ENCODE measurements at regions not wholly inside any gene's neighbourhood (a gene's known extent, or its start where the extent isn't known, plus 50 kb on each side); places are given as distances from the start of the nearest gene placed in this dataset.
A peak's percentile ranks its signal among the peaks of the same experiment; 100 is the strongest.

DNA sequence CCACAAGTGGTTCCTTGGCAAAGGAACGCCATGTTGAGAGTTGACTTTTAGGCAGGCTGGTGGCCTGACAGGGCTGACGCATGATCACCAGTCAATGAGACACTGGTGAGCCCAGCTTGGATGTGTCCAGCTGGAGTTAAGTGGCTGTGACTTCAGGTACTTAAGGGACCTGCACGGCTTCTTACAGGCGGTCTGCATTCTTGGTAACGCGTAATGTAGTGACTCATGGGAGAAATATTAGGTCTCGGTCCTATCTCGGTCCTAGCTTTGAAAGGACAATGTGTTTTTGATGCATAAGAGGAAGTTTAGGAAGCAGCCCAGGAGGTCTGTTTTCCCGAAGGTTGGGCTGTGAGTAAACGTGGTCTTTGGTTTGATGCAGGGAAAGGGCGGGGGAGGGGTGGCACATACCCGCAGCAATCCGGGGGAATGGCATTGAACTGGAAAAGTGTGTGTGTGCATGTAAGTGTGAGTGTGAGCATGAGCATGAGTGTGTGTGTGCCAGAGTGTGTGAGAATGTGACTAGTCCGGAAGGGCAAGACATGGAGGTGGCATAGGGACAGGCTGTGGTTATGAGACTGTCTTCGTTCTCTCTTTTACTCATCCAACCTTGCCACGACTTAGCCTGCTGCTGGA lies 55.3 kb downstream of the FAM43A start:
- H3K4me3 ChIP-seq (ENCODE audit: insufficient read depth, low read depth, low read length) = no peak overlapping the region
- H4K8ac ChIP-seq (ENCODE audit: low read depth in 2 of 2, low read length in 2 of 2) = 0 out of 4 replicates have a peak overlapping the region, but pooled peaks of 1 of the 2 experiments have one; percentile 36
- H3K18ac ChIP-seq (ENCODE audit: low read depth, low read length) = no peak overlapping the region
- ATAC-seq (ENCODE audit: low read depth) = no peak
- H3K9ac ChIP-seq (ENCODE audit: low read depth, low read length) = no peak overlapping the region
- H3K27ac ChIP-seq (ENCODE audit: insufficient read depth, low read length) = no peak overlapping the region
- H2AK9ac ChIP-seq (replicated peaks; ENCODE audit: low read depth, low read length, poor library complexity) = no peak overlapping the region
- H3K36me3 ChIP-seq (ENCODE audit: control insufficient read depth, insufficient read depth, low read length) = no peaks in the 10 kb centered on the region
- dilution Hi-C loops (cut with HindIII; ENCODE audit: low sequenced_read_pairs, unreplicated experiment) = no loop called here
- H2BK5ac ChIP-seq (ENCODE audit: low read depth, low read length, poor library complexity, severe bottlenecking) = no peak overlapping the region
- H3K27me3 ChIP-seq (ENCODE audit: control insufficient read depth, insufficient read depth, low read length) = peaks cover 46% of the 10 kb centered on the region
- no TSS peak for BruUV-seq (replicated peaks)
- peak overlapping the region; percentile 21; the same call in 1 of the 2 replicates for H2BK20ac ChIP-seq (ENCODE audit: low read depth, low read length)
- no peak overlapping the region; the same call in 1 of the 2 replicates for H4K91ac ChIP-seq (ENCODE audit: insufficient read depth, low read depth, low read length)
- H3K56ac ChIP-seq (ENCODE audit: extremely low read depth, insufficient read depth, low read length) = no peak overlapping the region
- TF ChIP-seq RFX5 (IDR thresholded peaks at IDR 0.05; ENCODE audit: low read depth, low read length) = no peak
- TF ChIP-seq, protein P1, sequence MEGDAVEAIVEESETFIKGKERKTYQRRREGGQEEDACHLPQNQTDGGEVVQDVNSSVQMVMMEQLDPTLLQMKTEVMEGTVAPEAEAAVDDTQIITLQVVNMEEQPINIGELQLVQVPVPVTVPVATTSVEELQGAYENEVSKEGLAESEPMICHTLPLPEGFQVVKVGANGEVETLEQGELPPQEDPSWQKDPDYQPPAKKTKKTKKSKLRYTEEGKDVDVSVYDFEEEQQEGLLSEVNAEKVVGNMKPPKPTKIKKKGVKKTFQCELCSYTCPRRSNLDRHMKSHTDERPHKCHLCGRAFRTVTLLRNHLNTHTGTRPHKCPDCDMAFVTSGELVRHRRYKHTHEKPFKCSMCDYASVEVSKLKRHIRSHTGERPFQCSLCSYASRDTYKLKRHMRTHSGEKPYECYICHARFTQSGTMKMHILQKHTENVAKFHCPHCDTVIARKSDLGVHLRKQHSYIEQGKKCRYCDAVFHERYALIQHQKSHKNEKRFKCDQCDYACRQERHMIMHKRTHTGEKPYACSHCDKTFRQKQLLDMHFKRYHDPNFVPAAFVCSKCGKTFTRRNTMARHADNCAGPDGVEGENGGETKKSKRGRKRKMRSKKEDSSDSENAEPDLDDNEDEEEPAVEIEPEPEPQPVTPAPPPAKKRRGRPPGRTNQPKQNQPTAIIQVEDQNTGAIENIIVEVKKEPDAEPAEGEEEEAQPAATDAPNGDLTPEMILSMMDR (conservative IDR thresholded peaks at IDR 0.05; ENCODE audit: low read depth, low read length) = no peak
- TF ChIP-seq, protein P2, sequence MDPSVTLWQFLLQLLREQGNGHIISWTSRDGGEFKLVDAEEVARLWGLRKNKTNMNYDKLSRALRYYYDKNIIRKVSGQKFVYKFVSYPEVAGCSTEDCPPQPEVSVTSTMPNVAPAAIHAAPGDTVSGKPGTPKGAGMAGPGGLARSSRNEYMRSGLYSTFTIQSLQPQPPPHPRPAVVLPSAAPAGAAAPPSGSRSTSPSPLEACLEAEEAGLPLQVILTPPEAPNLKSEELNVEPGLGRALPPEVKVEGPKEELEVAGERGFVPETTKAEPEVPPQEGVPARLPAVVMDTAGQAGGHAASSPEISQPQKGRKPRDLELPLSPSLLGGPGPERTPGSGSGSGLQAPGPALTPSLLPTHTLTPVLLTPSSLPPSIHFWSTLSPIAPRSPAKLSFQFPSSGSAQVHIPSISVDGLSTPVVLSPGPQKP (IDR thresholded peaks at IDR 0.05; ENCODE audit: borderline replicate concordance, low read depth, low read length) = no peak
- H3K4me1 ChIP-seq (ENCODE audit: control insufficient read depth, insufficient read depth, low read length) = peaks cover 2% of the 10 kb centered on the region; the same call in 1 of the 2 replicates
- WGBS, 2 experiments (ENCODE audit: extremely low coverage in 2 of 2, insufficient read length in 1 of 2) = 36% methylated on average over 13 of the region's 16 CpGs; no CpG with 5 or more reads in 1 of the 2 experiments
- POLR2A ChIA-PET (ENCODE audit: unreplicated experiment) = no interaction called here
- H3K4ac ChIP-seq (ENCODE audit: low read depth, low read length) = peak overlapping the region; percentile 8; the same call in 1 of the 2 replicates
- peak overlapping the region; percentile 44; the same call in 1 of the 2 replicates for H3K14ac ChIP-seq (replicated peaks; ENCODE audit: low read depth, low read length)
- peaks cover 1% of the 10 kb centered on the region; the same call in 1 of the 2 replicates for H3K9me3 ChIP-seq (ENCODE audit: control insufficient read depth, insufficient read depth, low read length)
- peaks cover 7% of the 10 kb centered on the region; the same call in 1 of the 2 replicates for H3K9me1 ChIP-seq (ENCODE audit: insufficient read depth, low read length)
- CTCF ChIA-PET = no interaction called here
- peak overlapping the region; percentile 34 for H2AFZ ChIP-seq (replicated peaks; ENCODE audit: low read length, poor library complexity)
- H2BK120ac ChIP-seq (ENCODE audit: low read depth, low read length) = no peak overlapping the region
- H4K5ac ChIP-seq (ENCODE audit: low read depth, low read length) = no peak overlapping the region
- H2AK5ac ChIP-seq (ENCODE audit: low read depth, low read length) = 0 out of 2 replicates have a peak overlapping the region, but pooled peaks have one; percentile 5
- DNase-seq = peak; percentile 41
- H3K4me2 ChIP-seq (ENCODE audit: low read depth, low read length) = peak overlapping the region; percentile 42; the same call in 1 of the 2 replicates
- no peaks in the 10 kb centered on the region for H3K79me1 ChIP-seq (ENCODE audit: low read depth in 1 of 2, low read length in 2 of 2)
- in situ Hi-C loops (cut with MboI; ENCODE audit: low sequenced_read_pairs) = no loop called here
- peak overlapping the region; percentile 53; the same call in 1 of the 2 replicates for H3K23ac ChIP-seq (ENCODE audit: low read depth, low read length)
- no peaks in the 10 kb centered on the region for H4K20me1 ChIP-seq (ENCODE audit: insufficient read depth, low read length)
- intact Hi-C loops (cut with micrococcal nuclease) = no loop called here
- no peak overlapping the region for H2BK15ac ChIP-seq (ENCODE audit: low read depth, low read length)

Measured in IMR-90 (cell line).